ENCODE measurements at regions not wholly inside any gene's neighbourhood (a gene's known extent, or its start where the extent isn't known, plus 50 kb on each side); places are given as distances from the start of the nearest gene placed in this dataset.
"Not testable (repeated sequence)": the region's sequence is repeated elsewhere in the genome, so short reads cannot be mapped to it uniquely, and the experiment has no call there.

- WGBS (ENCODE audit: insufficient coverage, insufficient read length) = no CpG with 5 or more reads among the region's 2 CpGs
- Histone ChIP-seq H3K36me3 (ENCODE audit: control insufficient read depth, insufficient read depth, low read length) (no peaks in the 10 kb centered on the region), H3K4me1 (ENCODE audit: control insufficient read depth, insufficient read depth, low read length) (no peaks in the 10 kb centered on the region), H3K4me3 (ENCODE audit: low read length) (no peak overlapping the region), H3K9me3 (ENCODE audit: control insufficient read depth, insufficient read depth, low read length) (no peaks in the 10 kb centered on the region), H3K27me3 (ENCODE audit: control insufficient read depth, insufficient read depth, low read length) (no peaks in the 10 kb centered on the region), H3K27ac (ENCODE audit: low read length) (no peak overlapping the region)
- no peak for DNase-seq (ENCODE audit: low read depth, low spot score)
Observed at GRCh38 chr3:75913800-75914350, 128.5 kb upstream of the ZNF717 start.

- H3K4me1 ChIP-seq (ENCODE audit: control insufficient read depth, insufficient read depth, low read length); H3K36me3 ChIP-seq (ENCODE audit: control insufficient read depth, insufficient read depth, low read length); H3K27ac ChIP-seq (ENCODE audit: low read length); H3K27me3 ChIP-seq (ENCODE audit: control insufficient read depth, insufficient read depth, low read length); DNase-seq (ENCODE audit: low read depth, low spot score); H3K4me3 ChIP-seq (ENCODE audit: low read length); H3K9me3 ChIP-seq (ENCODE audit: control insufficient read depth, insufficient read depth, low read length): not testable (repeated sequence)
- no CpG with 5 or more reads among the region's 3 CpGs for WGBS (ENCODE audit: insufficient coverage, insufficient read length)
Observed at GRCh38 chr3:75914741-75915140, 129.4 kb upstream of the ZNF717 start.

GRCh38 chr3:75938921-75939320 is 153.6 kb upstream of the ZNF717 start:
- H3K4me3 ChIP-seq (ENCODE audit: low read length) = no peak overlapping the region
- H3K36me3 ChIP-seq (ENCODE audit: control insufficient read depth, insufficient read depth, low read length) = no peaks in the 10 kb centered on the region
- no peak overlapping the region for H3K27ac ChIP-seq (ENCODE audit: low read length)
- no peaks in the 10 kb centered on the region for H3K4me1 ChIP-seq (ENCODE audit: control insufficient read depth, insufficient read depth, low read length)
- WGBS (ENCODE audit: insufficient coverage, insufficient read length) = no CpG with 5 or more reads among the region's 4 CpGs
- no peaks in the 10 kb centered on the region for H3K27me3 ChIP-seq (ENCODE audit: control insufficient read depth, insufficient read depth, low read length)
- H3K9me3 ChIP-seq (ENCODE audit: control insufficient read depth, insufficient read depth, low read length) = no peaks in the 10 kb centered on the region
- DNase-seq (ENCODE audit: low read depth, low spot score) = no peak

- Histone ChIP-seq H3K9me3 (ENCODE audit: control insufficient read depth, insufficient read depth, low read length) (no peaks in the 10 kb centered on the region), H3K27me3 (ENCODE audit: control insufficient read depth, insufficient read depth, low read length) (no peaks in the 10 kb centered on the region), H3K27ac (ENCODE audit: low read length) (no peak overlapping the region), H3K4me1 (ENCODE audit: control insufficient read depth, insufficient read depth, low read length) (no peaks in the 10 kb centered on the region), H3K4me3 (ENCODE audit: low read length) (no peak overlapping the region), H3K36me3 (ENCODE audit: control insufficient read depth, insufficient read depth, low read length) (no peaks in the 10 kb centered on the region)
- no peak for DNase-seq (ENCODE audit: low read depth, low spot score)
Observed at GRCh38 chr3:75951941-75952340, 166.6 kb upstream of the ZNF717 start.

GRCh38 chr3:75960031-75960430 is 174.7 kb upstream of the ZNF717 start:
- not testable (repeated sequence) for H3K36me3 ChIP-seq (ENCODE audit: control insufficient read depth, insufficient read depth, low read length); H3K27ac ChIP-seq (ENCODE audit: low read length); H3K4me3 ChIP-seq (ENCODE audit: low read length); DNase-seq (ENCODE audit: low read depth, low spot score); H3K27me3 ChIP-seq (ENCODE audit: control insufficient read depth, insufficient read depth, low read length); H3K4me1 ChIP-seq (ENCODE audit: control insufficient read depth, insufficient read depth, low read length); H3K9me3 ChIP-seq (ENCODE audit: control insufficient read depth, insufficient read depth, low read length)
- WGBS (ENCODE audit: insufficient coverage, insufficient read length) = no CpG with 5 or more reads among the region's 2 CpGs

GRCh38 chr3:75962054-75962453 is 176.7 kb upstream of the ZNF717 start:
- no CpG with 5 or more reads among the region's 2 CpGs for WGBS (ENCODE audit: insufficient coverage, insufficient read length)
- not testable (repeated sequence) for DNase-seq (ENCODE audit: low read depth, low spot score); H3K9me3 ChIP-seq (ENCODE audit: control insufficient read depth, insufficient read depth, low read length); H3K27me3 ChIP-seq (ENCODE audit: control insufficient read depth, insufficient read depth, low read length); H3K4me1 ChIP-seq (ENCODE audit: control insufficient read depth, insufficient read depth, low read length); H3K4me3 ChIP-seq (ENCODE audit: low read length); H3K36me3 ChIP-seq (ENCODE audit: control insufficient read depth, insufficient read depth, low read length); H3K27ac ChIP-seq (ENCODE audit: low read length)

GRCh38 chr3:75967071-75967470 is 181.7 kb upstream of the ZNF717 start:
- H3K9me3 ChIP-seq (ENCODE audit: control insufficient read depth, insufficient read depth, low read length) = no peaks in the 10 kb centered on the region
- H3K27ac ChIP-seq (ENCODE audit: low read length) = no peak overlapping the region
- no peaks in the 10 kb centered on the region for H3K27me3 ChIP-seq (ENCODE audit: control insufficient read depth, insufficient read depth, low read length)
- H3K36me3 ChIP-seq (ENCODE audit: control insufficient read depth, insufficient read depth, low read length) = no peaks in the 10 kb centered on the region
- no peak overlapping the region for H3K4me3 ChIP-seq (ENCODE audit: low read length)
- H3K4me1 ChIP-seq (ENCODE audit: control insufficient read depth, insufficient read depth, low read length) = no peaks in the 10 kb centered on the region
- no peak for DNase-seq (ENCODE audit: low read depth, low spot score)

GRCh38 chr3:75978686-75979085 is 193.3 kb upstream of the ZNF717 start:
- no peak overlapping the region for H3K4me3 ChIP-seq (ENCODE audit: low read length)
- H3K27ac ChIP-seq (ENCODE audit: low read length) = no peak overlapping the region
- H3K4me1 ChIP-seq (ENCODE audit: control insufficient read depth, insufficient read depth, low read length) = no peaks in the 10 kb centered on the region
- no peaks in the 10 kb centered on the region for H3K36me3 ChIP-seq (ENCODE audit: control insufficient read depth, insufficient read depth, low read length)
- WGBS (ENCODE audit: insufficient coverage, insufficient read length) = no CpG with 5 or more reads among the region's 4 CpGs
- no peaks in the 10 kb centered on the region for H3K27me3 ChIP-seq (ENCODE audit: control insufficient read depth, insufficient read depth, low read length)
- no peak for DNase-seq (ENCODE audit: low read depth, low spot score)
- H3K9me3 ChIP-seq (ENCODE audit: control insufficient read depth, insufficient read depth, low read length) = no peaks in the 10 kb centered on the region

GRCh38 chr3:75981401-75981800 is 196.1 kb upstream of the ZNF717 start:
- Histone ChIP-seq H3K27me3 (ENCODE audit: control insufficient read depth, insufficient read depth, low read length) (no peaks in the 10 kb centered on the region), H3K9me3 (ENCODE audit: control insufficient read depth, insufficient read depth, low read length) (no peaks in the 10 kb centered on the region), H3K36me3 (ENCODE audit: control insufficient read depth, insufficient read depth, low read length) (no peaks in the 10 kb centered on the region), H3K4me3 (ENCODE audit: low read length) (no peak overlapping the region), H3K27ac (ENCODE audit: low read length) (no peak overlapping the region), H3K4me1 (ENCODE audit: control insufficient read depth, insufficient read depth, low read length) (no peaks in the 10 kb centered on the region)
- DNase-seq (ENCODE audit: low read depth, low spot score) = no peak
- 100% methylated on average over 1 of the region's 1 CpG for WGBS (ENCODE audit: insufficient coverage, insufficient read length)

- Histone ChIP-seq H3K4me1 (ENCODE audit: control insufficient read depth, insufficient read depth, low read length) (no peaks in the 10 kb centered on the region), H3K9me3 (ENCODE audit: control insufficient read depth, insufficient read depth, low read length) (no peaks in the 10 kb centered on the region), H3K36me3 (ENCODE audit: control insufficient read depth, insufficient read depth, low read length) (no peaks in the 10 kb centered on the region), H3K27ac (ENCODE audit: low read length) (no peak overlapping the region), H3K4me3 (ENCODE audit: low read length) (no peak overlapping the region), H3K27me3 (ENCODE audit: control insufficient read depth, insufficient read depth, low read length) (no peaks in the 10 kb centered on the region)
- WGBS (ENCODE audit: insufficient coverage, insufficient read length) = no CpG with 5 or more reads among the region's 3 CpGs
- no peak for DNase-seq (ENCODE audit: low read depth, low spot score)
Observed at GRCh38 chr3:75982151-75982550, 196.8 kb upstream of the ZNF717 start.

GRCh38 chr3:75983111-75983510 is 197.8 kb upstream of the ZNF717 start:
- Histone ChIP-seq H3K4me3 (ENCODE audit: low read length) (no peak overlapping the region), H3K27me3 (ENCODE audit: control insufficient read depth, insufficient read depth, low read length) (no peaks in the 10 kb centered on the region), H3K36me3 (ENCODE audit: control insufficient read depth, insufficient read depth, low read length) (no peaks in the 10 kb centered on the region), H3K4me1 (ENCODE audit: control insufficient read depth, insufficient read depth, low read length) (no peaks in the 10 kb centered on the region), H3K27ac (ENCODE audit: low read length) (no peak overlapping the region), H3K9me3 (ENCODE audit: control insufficient read depth, insufficient read depth, low read length) (no peaks in the 10 kb centered on the region)
- DNase-seq (ENCODE audit: low read depth, low spot score) = no peak
- no CpG with 5 or more reads among the region's 2 CpGs for WGBS (ENCODE audit: insufficient coverage, insufficient read length)
